ENCODE measurements at regions not wholly inside any gene's neighbourhood (a gene's known extent, or its start where the extent isn't known, plus 50 kb on each side); places are given as distances from the start of the nearest gene placed in this dataset.

DNA sequence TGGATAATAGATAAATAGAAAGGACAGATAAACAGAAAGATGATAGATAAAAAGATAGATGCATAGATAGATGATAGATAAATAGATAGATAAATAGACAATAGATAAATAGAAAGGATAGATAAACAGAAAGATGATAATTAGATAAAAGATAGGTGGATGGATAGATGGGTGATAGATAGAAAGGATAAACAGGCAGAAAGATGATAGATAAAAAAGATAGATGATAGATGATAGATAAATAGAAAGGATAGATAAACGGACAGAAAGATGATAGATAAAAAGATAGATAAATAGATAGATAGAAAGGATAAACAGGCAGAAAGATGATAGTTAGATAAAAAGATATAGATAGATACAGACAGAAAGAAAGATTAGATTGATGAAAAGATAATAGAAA, 92.3 kb upstream of the UQCRFS1 start (continued):
- TF ChIP-seq, protein P1, sequence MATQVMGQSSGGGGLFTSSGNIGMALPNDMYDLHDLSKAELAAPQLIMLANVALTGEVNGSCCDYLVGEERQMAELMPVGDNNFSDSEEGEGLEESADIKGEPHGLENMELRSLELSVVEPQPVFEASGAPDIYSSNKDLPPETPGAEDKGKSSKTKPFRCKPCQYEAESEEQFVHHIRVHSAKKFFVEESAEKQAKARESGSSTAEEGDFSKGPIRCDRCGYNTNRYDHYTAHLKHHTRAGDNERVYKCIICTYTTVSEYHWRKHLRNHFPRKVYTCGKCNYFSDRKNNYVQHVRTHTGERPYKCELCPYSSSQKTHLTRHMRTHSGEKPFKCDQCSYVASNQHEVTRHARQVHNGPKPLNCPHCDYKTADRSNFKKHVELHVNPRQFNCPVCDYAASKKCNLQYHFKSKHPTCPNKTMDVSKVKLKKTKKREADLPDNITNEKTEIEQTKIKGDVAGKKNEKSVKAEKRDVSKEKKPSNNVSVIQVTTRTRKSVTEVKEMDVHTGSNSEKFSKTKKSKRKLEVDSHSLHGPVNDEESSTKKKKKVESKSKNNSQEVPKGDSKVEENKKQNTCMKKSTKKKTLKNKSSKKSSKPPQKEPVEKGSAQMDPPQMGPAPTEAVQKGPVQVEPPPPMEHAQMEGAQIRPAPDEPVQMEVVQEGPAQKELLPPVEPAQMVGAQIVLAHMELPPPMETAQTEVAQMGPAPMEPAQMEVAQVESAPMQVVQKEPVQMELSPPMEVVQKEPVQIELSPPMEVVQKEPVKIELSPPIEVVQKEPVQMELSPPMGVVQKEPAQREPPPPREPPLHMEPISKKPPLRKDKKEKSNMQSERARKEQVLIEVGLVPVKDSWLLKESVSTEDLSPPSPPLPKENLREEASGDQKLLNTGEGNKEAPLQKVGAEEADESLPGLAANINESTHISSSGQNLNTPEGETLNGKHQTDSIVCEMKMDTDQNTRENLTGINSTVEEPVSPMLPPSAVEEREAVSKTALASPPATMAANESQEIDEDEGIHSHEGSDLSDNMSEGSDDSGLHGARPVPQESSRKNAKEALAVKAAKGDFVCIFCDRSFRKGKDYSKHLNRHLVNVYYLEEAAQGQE (IDR thresholded peaks at IDR 0.05; ENCODE audit: low read depth, low read length), result no peak
- no peak for TF ChIP-seq RFX5 (IDR thresholded peaks at IDR 0.05; ENCODE audit: low read length)
- TF ChIP-seq TAF1 (IDR thresholded peaks at IDR 0.05; ENCODE audit: borderline replicate concordance, low read depth, low read length), result no peak

DNA sequence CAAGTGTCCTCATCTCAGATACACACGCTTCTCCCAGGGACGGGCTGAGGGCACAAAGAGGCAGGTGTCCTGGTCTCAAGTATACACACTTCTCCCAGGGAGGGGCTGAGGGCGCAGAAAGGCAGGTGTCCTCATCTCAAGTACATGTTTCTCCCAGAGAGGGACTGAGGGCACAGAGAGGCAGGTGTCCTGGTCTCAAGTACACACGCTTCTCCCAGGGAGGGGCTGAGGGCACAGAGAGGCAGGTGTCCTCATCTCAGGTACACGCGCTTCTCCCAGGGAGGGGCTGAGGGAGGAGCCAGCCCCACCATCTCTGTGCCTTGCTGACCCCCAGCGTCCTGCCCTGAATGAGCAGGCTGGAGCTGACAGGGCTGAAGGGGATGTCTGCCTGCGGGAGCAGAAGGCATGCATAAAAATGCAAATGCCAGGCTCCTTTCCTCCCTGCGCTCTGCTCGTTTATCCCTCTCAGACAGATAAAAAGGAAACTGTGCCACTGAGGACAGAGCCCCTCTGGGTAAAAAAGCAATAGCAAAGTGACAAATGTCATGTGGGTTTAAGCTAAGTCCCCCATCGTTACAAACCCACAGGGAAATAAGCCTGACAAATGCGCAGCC, 96.1 kb upstream of the UQCRFS1 start:
- Histone ChIP-seq H3K4me2 (no peak overlapping the region), H3K27me3 (ENCODE audit: insufficient read depth) (peaks cover 9% of the 10 kb centered on the region; the same call in 1 of the 2 replicates), H3K36me3 (replicated peaks in 1 of 2; ENCODE audit: control insufficient read depth in 1 of 2, insufficient read depth in 2 of 2, low read length in 1 of 2) (no peaks in the 10 kb centered on the region), H3K4me1 (ENCODE audit: control insufficient read depth in 1 of 2, insufficient read depth in 2 of 2, low read depth in 1 of 2, low read length in 1 of 2) (no peaks in the 10 kb centered on the region), H2AFZ (ENCODE audit: low read depth) (no peak overlapping the region), H3K4me3 (ENCODE audit: low read depth in 2 of 2, low read length in 1 of 2) (no peak overlapping the region), H3K9me3 (no peaks in the 10 kb centered on the region), H3K9ac (no peak overlapping the region), H3F3A (replicated peaks; ENCODE audit: insufficient read depth) (no peaks in the 10 kb centered on the region), H3K27ac (ENCODE audit: low read depth in 2 of 2, low read length in 1 of 2) (no peak overlapping the region), H3K79me2 (ENCODE audit: insufficient read depth) (no peaks in the 10 kb centered on the region), H3K9me2 (no peaks in the 10 kb centered on the region), H4K20me1 (ENCODE audit: insufficient read depth) (no peaks in the 10 kb centered on the region)
- CTCF ChIA-PET, result no interaction called here
- POLR2A ChIA-PET, result no interaction called here
- no peak for DNase-seq
- 2% methylated on average over 6 of the region's 12 CpGs for WGBS (ENCODE audit: low lambda C conversion rate)
- TF ChIP-seq MEF2A (IDR thresholded peaks at IDR 0.05; ENCODE audit: borderline replicate concordance, low read depth), result no peak
- TF ChIP-seq FOSL2 (IDR thresholded peaks at IDR 0.05; ENCODE audit: borderline replicate concordance, low read depth), result no peak
- no peak for TF ChIP-seq YY1 (IDR thresholded peaks at IDR 0.05; ENCODE audit: low read depth)
- TF ChIP-seq, protein P2, sequence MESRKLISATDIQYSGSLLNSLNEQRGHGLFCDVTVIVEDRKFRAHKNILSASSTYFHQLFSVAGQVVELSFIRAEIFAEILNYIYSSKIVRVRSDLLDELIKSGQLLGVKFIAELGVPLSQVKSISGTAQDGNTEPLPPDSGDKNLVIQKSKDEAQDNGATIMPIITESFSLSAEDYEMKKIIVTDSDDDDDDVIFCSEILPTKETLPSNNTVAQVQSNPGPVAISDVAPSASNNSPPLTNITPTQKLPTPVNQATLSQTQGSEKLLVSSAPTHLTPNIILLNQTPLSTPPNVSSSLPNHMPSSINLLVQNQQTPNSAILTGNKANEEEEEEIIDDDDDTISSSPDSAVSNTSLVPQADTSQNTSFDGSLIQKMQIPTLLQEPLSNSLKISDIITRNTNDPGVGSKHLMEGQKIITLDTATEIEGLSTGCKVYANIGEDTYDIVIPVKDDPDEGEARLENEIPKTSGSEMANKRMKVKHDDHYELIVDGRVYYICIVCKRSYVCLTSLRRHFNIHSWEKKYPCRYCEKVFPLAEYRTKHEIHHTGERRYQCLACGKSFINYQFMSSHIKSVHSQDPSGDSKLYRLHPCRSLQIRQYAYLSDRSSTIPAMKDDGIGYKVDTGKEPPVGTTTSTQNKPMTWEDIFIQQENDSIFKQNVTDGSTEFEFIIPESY (IDR thresholded peaks at IDR 0.05; ENCODE audit: borderline replicate concordance, low read depth), result no peak
- TF ChIP-seq EZH2phosphoT487 (IDR thresholded peaks at IDR 0.05; ENCODE audit: borderline replicate concordance, low read depth), result no peak
- no peak for TF ChIP-seq CHD2 (IDR thresholded peaks at IDR 0.05; ENCODE audit: low read length, partially characterized antibody)
- TF ChIP-seq, protein P3, sequence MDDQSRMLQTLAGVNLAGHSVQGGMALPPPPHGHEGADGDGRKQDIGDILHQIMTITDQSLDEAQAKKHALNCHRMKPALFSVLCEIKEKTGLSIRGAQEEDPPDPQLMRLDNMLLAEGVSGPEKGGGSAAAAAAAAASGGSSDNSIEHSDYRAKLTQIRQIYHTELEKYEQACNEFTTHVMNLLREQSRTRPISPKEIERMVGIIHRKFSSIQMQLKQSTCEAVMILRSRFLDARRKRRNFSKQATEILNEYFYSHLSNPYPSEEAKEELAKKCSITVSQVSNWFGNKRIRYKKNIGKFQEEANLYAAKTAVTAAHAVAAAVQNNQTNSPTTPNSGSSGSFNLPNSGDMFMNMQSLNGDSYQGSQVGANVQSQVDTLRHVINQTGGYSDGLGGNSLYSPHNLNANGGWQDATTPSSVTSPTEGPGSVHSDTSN (IDR thresholded peaks at IDR 0.05), result no peak
- no peak for TF ChIP-seq ELF1 (IDR thresholded peaks at IDR 0.05)
- TF ChIP-seq NFIC (IDR thresholded peaks at IDR 0.05; ENCODE audit: borderline replicate concordance), result no peak
- no peak for TF ChIP-seq JUND (IDR thresholded peaks at IDR 0.05)

Data from SK-N-SH (cell line).